Hypothalamus (tissue), 51 donors: ENCODE measurements at regions not wholly inside any gene's neighbourhood (a gene's known extent, or its start where the extent isn't known, plus 50 kb on each side); places are given as distances from the start of the nearest gene placed in this dataset.

Experiments used
- DNase-seq, 51 donors: peaks; one replicate each; lab custom pipeline; 2025; lab: John Stamatoyannopoulos, UW

GRCh38 chr6:15781890-15782289 lies 119.1 kb upstream of the DTNBP1 start:
- DNase-seq: no peak

GRCh38 chr6:15781333-15781732 lies 118.5 kb upstream of the DTNBP1 start:
- no peak for DNase-seq

- DNase-seq: no peak
These were observed 117.6 kb upstream of the DTNBP1 start for GRCh38 chr6:15780437-15780836.

- DNase-seq: no peak
These were observed 116.9 kb upstream of the DTNBP1 start for GRCh38 chr6:15779726-15780125.

- DNase-seq: no peak
These were observed 113.7 kb upstream of the DTNBP1 start for GRCh38 chr6:15776458-15776980.

- DNase-seq: no peak
These were observed 112.9 kb upstream of the DTNBP1 start for GRCh38 chr6:15775741-15776140.

GRCh38 chr6:15775076-15775634 lies 112.3 kb upstream of the DTNBP1 start:
- no peak for DNase-seq

- no peak for DNase-seq
These were observed 111.1 kb upstream of the DTNBP1 start for GRCh38 chr6:15773806-15774410.

- DNase-seq: no peak
These were observed 107.7 kb upstream of the DTNBP1 start for GRCh38 chr6:15770347-15771143.

- peak in 1 of 51 donors; percentile 8 for DNase-seq
These were observed 106.7 kb upstream of the DTNBP1 start for GRCh38 chr6:15769511-15770018.

GRCh38 chr6:15768999-15769398 lies 106.2 kb upstream of the DTNBP1 start:
- no peak for DNase-seq

GRCh38 chr6:15763837-15764236 lies 101.0 kb upstream of the DTNBP1 start:
- no peak for DNase-seq

- DNase-seq: no peak
These were observed 100.5 kb upstream of the DTNBP1 start for GRCh38 chr6:15763364-15763763.

- DNase-seq: no peak
These were observed 98.2 kb upstream of the DTNBP1 start for GRCh38 chr6:15761045-15761502.

GRCh38 chr6:15758631-15759215 lies 95.9 kb upstream of the DTNBP1 start:
- DNase-seq: no peak

- DNase-seq: no peak
These were observed 92.7 kb upstream of the DTNBP1 start for GRCh38 chr6:15755526-15755925.

- no peak for DNase-seq
These were observed 91.9 kb upstream of the DTNBP1 start for GRCh38 chr6:15754706-15755079.

GRCh38 chr6:15754035-15754705 lies 91.3 kb upstream of the DTNBP1 start:
- no peak for DNase-seq

- DNase-seq: no peak
These were observed 90.0 kb upstream of the DTNBP1 start for GRCh38 chr6:15752820-15753219.

GRCh38 chr6:15751721-15752350 lies 89.0 kb upstream of the DTNBP1 start:
- no peak for DNase-seq
